Mesenchymal stem cell (in vitro differentiated cells and primary cell): ENCODE measurements at regions not wholly inside any gene's neighbourhood (a gene's known extent, or its start where the extent isn't known, plus 50 kb on each side); places are given as distances from the start of the nearest gene placed in this dataset.
A peak's percentile ranks its signal among the peaks of the same experiment; 100 is the strongest.

Experiments used
- DNase-seq: peaks from one replicate; pipeline ENCODE4 v3.0.0-alpha.2; 2013
- H2AFZ ChIP-seq: one replicate; pipeline ENCODE4 v1.6.1; 2013; ENCODE audit warnings: low read depth, mild to moderate bottlenecking, control low read depth, inconsistent platforms, low read length, moderate library complexity
- H2AK5ac ChIP-seq: 2 replicates; pipeline ENCODE4 v1.6.1; 2013; ENCODE audit warnings: low read length, moderate library complexity, mild to moderate bottlenecking, inconsistent platforms; ENCODE audit not compliant: severe bottlenecking
- H2BK120ac ChIP-seq: one replicate; pipeline ENCODE4 v1.6.1; 2013; ENCODE audit warnings: low read depth, mild to moderate bottlenecking, inconsistent platforms, low read length, moderate library complexity
- H2BK12ac ChIP-seq, 2 experiments: one replicate each; pipeline ENCODE4 v1.6.1; 2013; ENCODE audit warnings: inconsistent platforms in 2 of 2, low read length in 2 of 2, mild to moderate bottlenecking in 2 of 2, moderate library complexity in 2 of 2, control low read depth in 1 of 2
- H2BK15ac ChIP-seq: one replicate; pipeline ENCODE4 v1.6.1; 2013; ENCODE audit warnings: mild to moderate bottlenecking, low read depth, inconsistent platforms; ENCODE audit not compliant: poor library complexity, severe bottlenecking
- H2BK5ac ChIP-seq: 2 replicates; pipeline ENCODE4 v1.6.1; 2013; ENCODE audit warnings: low read depth, mild to moderate bottlenecking, low read length, control low read depth, inconsistent platforms; ENCODE audit not compliant: poor library complexity, severe bottlenecking
- H3K14ac ChIP-seq, 2 experiments: one replicate each; pipeline ENCODE4 v1.6.1; 2013; ENCODE audit warnings: inconsistent platforms in 2 of 2, low read length in 2 of 2, control low read depth in 1 of 2, mild to moderate bottlenecking in 1 of 2, moderate library complexity in 1 of 2
- H3K18ac ChIP-seq, 2 experiments: one replicate each; pipeline ENCODE4 v1.6.1; 2013; ENCODE audit warnings: inconsistent platforms in 2 of 2, low read length in 2 of 2, control low read depth in 1 of 2, low read depth in 1 of 2, mild to moderate bottlenecking in 1 of 2
- H3K23ac ChIP-seq, 2 experiments: one replicate each; pipeline ENCODE4 v1.6.1; 2013; ENCODE audit warnings: inconsistent platforms in 2 of 2, low read length in 2 of 2, mild to moderate bottlenecking in 2 of 2, moderate library complexity in 2 of 2, control low read depth in 1 of 2
- H3K27ac ChIP-seq: 2 replicates; pipeline ENCODE4 v1.5.1; 2013; ENCODE audit warnings: mild to moderate bottlenecking, moderate library complexity, low read length, control low read depth, inconsistent platforms; ENCODE audit not compliant: poor library complexity, severe bottlenecking
- H3K27me3 ChIP-seq, 2 experiments: 2 replicates each; pipeline versions ENCODE4 v1.6.1 to v1.7.0; 2013; ENCODE audit warnings: low read length in 2 of 2, mild to moderate bottlenecking in 2 of 2, moderate library complexity in 2 of 2, control low read depth in 1 of 2, inconsistent platforms in 1 of 2; ENCODE audit not compliant: control insufficient read depth in 1 of 2, insufficient read depth in 1 of 2
- H3K36me3 ChIP-seq, 2 experiments: 2 replicates each; pipeline versions ENCODE4 v1.6.1 to v1.7.0; 2013; ENCODE audit warnings: low read length in 2 of 2, control low read depth in 1 of 2, inconsistent platforms in 1 of 2, low read depth in 1 of 2, mild to moderate bottlenecking in 1 of 2; ENCODE audit not compliant: insufficient read depth in 2 of 2, control insufficient read depth in 1 of 2
- H3K4ac ChIP-seq, 2 experiments: one replicate each; pipeline ENCODE4 v1.6.1; 2013; ENCODE audit warnings: inconsistent platforms in 2 of 2, low read length in 2 of 2, mild to moderate bottlenecking in 2 of 2, moderate library complexity in 2 of 2, control low read depth in 1 of 2, low read depth in 1 of 2
- H3K4me1 ChIP-seq: 2 replicates; pipeline ENCODE4 v1.6.1; 2013; ENCODE audit warnings: low read depth, low read length, control low read depth; ENCODE audit not compliant: control insufficient read depth, insufficient read depth
- H3K4me2 ChIP-seq: 2 replicates; pipeline ENCODE4 v1.6.1; 2013; ENCODE audit warnings: low read length, mild to moderate bottlenecking, inconsistent platforms; ENCODE audit not compliant: poor library complexity, severe bottlenecking
- H3K4me3 ChIP-seq, 2 experiments: 2 replicates each; pipeline versions ENCODE4 v1.5.1 to v1.7.0; 2013; ENCODE audit warnings: low read length in 2 of 2, mild to moderate bottlenecking in 2 of 2, control low read depth in 1 of 2, low read depth in 1 of 2; ENCODE audit not compliant: insufficient read depth in 1 of 2
- H3K79me1 ChIP-seq: replicated peaks from 2 replicates; pipeline ENCODE4 v1.6.1; 2013; ENCODE audit warnings: mild to moderate bottlenecking, control low read depth, low read length, inconsistent platforms; ENCODE audit not compliant: poor library complexity, severe bottlenecking
- H3K9ac ChIP-seq: 2 replicates; pipeline ENCODE4 v1.7.0; 2013; ENCODE audit warnings: mild to moderate bottlenecking, low read length, moderate library complexity
- H3K9me3 ChIP-seq: 2 replicates; pipeline ENCODE4 v1.7.0; 2013; ENCODE audit warnings: mild to moderate bottlenecking, low read length; ENCODE audit not compliant: control insufficient read depth
- H4K8ac ChIP-seq: one replicate; pipeline ENCODE4 v1.6.1; 2013; ENCODE audit warnings: inconsistent platforms, mild to moderate bottlenecking, low read length, moderate library complexity
- H4K91ac ChIP-seq: one replicate; pipeline ENCODE4 v1.6.1; 2013; ENCODE audit warnings: mild to moderate bottlenecking, low read length, inconsistent platforms
- WGBS: methylation state at CpG from one replicate; pipeline ENCODE4 v1.1.7; 2013; ENCODE audit warnings: mixed read lengths; 5-methylcytosine and 5-hydroxymethylcytosine counted together

GRCh38 chr13:74259641-74260040 lies 125.4 kb upstream of the KLF12 start:
- Histone ChIP-seq H3K27ac (no peak overlapping the region), H2AK5ac (no peak overlapping the region), H2BK120ac (no peak overlapping the region), H3K4me3 (no peak overlapping the region), H4K91ac (no peak overlapping the region), H3K23ac (no peak overlapping the region), H3K14ac (no peak overlapping the region), H2AFZ (no peak overlapping the region), H3K18ac (no peak overlapping the region), H3K36me3 (no peaks in the 10 kb centered on the region), H3K27me3 (no peaks in the 10 kb centered on the region), H2BK15ac (no peak overlapping the region), H3K9ac (no peak overlapping the region), H3K79me1 (no peaks in the 10 kb centered on the region), H3K4me1 (no peaks in the 10 kb centered on the region), H4K8ac (no peak overlapping the region), H3K4ac (no peak overlapping the region), H3K9me3 (peaks cover 19% of the 10 kb centered on the region), H2BK5ac (no peak overlapping the region), H2BK12ac (no peak overlapping the region), H3K4me2 (no peak overlapping the region)
- no peak for DNase-seq
- 86% methylated on average over 2 of the region's 3 CpGs for WGBS

- H3K23ac ChIP-seq = no peak overlapping the region
- H3K4me3 ChIP-seq = no peak overlapping the region
- no peaks in the 10 kb centered on the region for H3K79me1 ChIP-seq
- H2BK12ac ChIP-seq = no peak overlapping the region
- H3K9me3 ChIP-seq = peaks cover 13% of the 10 kb centered on the region
- H2BK5ac ChIP-seq = no peak overlapping the region
- H3K18ac ChIP-seq = no peak overlapping the region
- H3K4me1 ChIP-seq = no peaks in the 10 kb centered on the region
- H2BK120ac ChIP-seq = no peak overlapping the region
- no peak overlapping the region for H3K4me2 ChIP-seq
- no peak overlapping the region for H3K14ac ChIP-seq
- H4K8ac ChIP-seq = no peak overlapping the region
- no peak overlapping the region for H2BK15ac ChIP-seq
- H2AK5ac ChIP-seq = no peak overlapping the region
- H3K27me3 ChIP-seq = no peaks in the 10 kb centered on the region
- H3K27ac ChIP-seq = no peak overlapping the region
- no peak overlapping the region for H3K9ac ChIP-seq
- DNase-seq = no peak
- 76% methylated on average over 3 of the region's 4 CpGs for WGBS
- no peak overlapping the region for H2AFZ ChIP-seq
- H3K36me3 ChIP-seq = no peaks in the 10 kb centered on the region
- no peak overlapping the region for H3K4ac ChIP-seq
- no peak overlapping the region for H4K91ac ChIP-seq
Observed at GRCh38 chr13:74258961-74259360, 124.8 kb upstream of the KLF12 start.

- H3K27ac ChIP-seq = no peak overlapping the region
- no peak overlapping the region for H3K4me3 ChIP-seq
- H2AFZ ChIP-seq = no peak overlapping the region
- H4K91ac ChIP-seq = no peak overlapping the region
- H3K9me3 ChIP-seq = no peaks in the 10 kb centered on the region
- H3K14ac ChIP-seq = no peak overlapping the region
- H3K36me3 ChIP-seq = no peaks in the 10 kb centered on the region
- H4K8ac ChIP-seq = peak overlapping the region; percentile 39
- H2BK120ac ChIP-seq = no peak overlapping the region
- DNase-seq = no peak
- no peaks in the 10 kb centered on the region for H3K4me1 ChIP-seq
- H2BK15ac ChIP-seq = no peak overlapping the region
- no peak overlapping the region for H2BK5ac ChIP-seq
- WGBS = 99% methylated on average over 4 of the region's 4 CpGs
- no peak overlapping the region for H3K9ac ChIP-seq
- H2BK12ac ChIP-seq = no peak overlapping the region
- H3K79me1 ChIP-seq = no peaks in the 10 kb centered on the region
- H3K18ac ChIP-seq = no peak overlapping the region
- H2AK5ac ChIP-seq = no peak overlapping the region
- no peaks in the 10 kb centered on the region for H3K27me3 ChIP-seq
- H3K23ac ChIP-seq = no peak overlapping the region
- no peak overlapping the region for H3K4me2 ChIP-seq
- no peak overlapping the region for H3K4ac ChIP-seq
Observed at GRCh38 chr13:74256969-74257368, 122.8 kb upstream of the KLF12 start.

GRCh38 chr13:74253161-74253560 lies 119.0 kb upstream of the KLF12 start:
- no peak overlapping the region for H2BK12ac ChIP-seq
- H2BK5ac ChIP-seq = no peak overlapping the region
- H3K36me3 ChIP-seq = no peaks in the 10 kb centered on the region
- H3K9ac ChIP-seq = no peak overlapping the region
- DNase-seq = no peak
- peaks cover 1% of the 10 kb centered on the region for H3K4me1 ChIP-seq
- no peaks in the 10 kb centered on the region for H3K27me3 ChIP-seq
- H2BK120ac ChIP-seq = no peak overlapping the region
- no peak overlapping the region for H3K23ac ChIP-seq
- no peak overlapping the region for H3K4me3 ChIP-seq
- no peak overlapping the region for H3K14ac ChIP-seq
- no peak overlapping the region for H2AFZ ChIP-seq
- H3K9me3 ChIP-seq = peaks cover 6% of the 10 kb centered on the region
- no peak overlapping the region for H4K91ac ChIP-seq
- H2BK15ac ChIP-seq = no peak overlapping the region
- H3K4me2 ChIP-seq = no peak overlapping the region
- H3K4ac ChIP-seq = no peak overlapping the region
- H4K8ac ChIP-seq = no peak overlapping the region
- no peak overlapping the region for H3K27ac ChIP-seq
- no peak overlapping the region for H3K18ac ChIP-seq
- H2AK5ac ChIP-seq = no peak overlapping the region
- WGBS = no CpG with 5 or more reads among the region's 1 CpG
- no peaks in the 10 kb centered on the region for H3K79me1 ChIP-seq
